Uterus (tissue), 3 donors: ENCODE measurements at regions not wholly inside any gene's neighbourhood (a gene's known extent, or its start where the extent isn't known, plus 50 kb on each side); places are given as distances from the start of the nearest gene placed in this dataset.

ENCODE experiments used
- DNase-seq, 2 donors: peaks; one replicate each; pipeline ENCODE4 v3.0.0-alpha.2; 2019 to 2020
- H3K27ac ChIP-seq, 2 donors: fragments of 200-600 bp; sonication (generic); 1 replicate in 1 of 2; 2 replicates in 1 of 2; pipeline ENCODE4 v1.5.1; 2016 to 2018
- H3K27me3 ChIP-seq, 2 donors: fragments of 200-600 bp; sonication (generic); one replicate each; pipeline ENCODE4 v1.5.1; 2018 to 2019; ENCODE audit warnings: control low read depth in 1 of 2
- H3K36me3 ChIP-seq, 2 donors: fragments of 200-600 bp; sonication (generic); one replicate each; pipeline ENCODE4 v1.5.1; 2019; ENCODE audit warnings: control low read depth in 1 of 2
- H3K4me1 ChIP-seq, 2 donors: fragments of 200-600 bp; sonication (generic); one replicate each; pipeline ENCODE4 v1.5.1; 2018 to 2019; ENCODE audit warnings: control low read depth in 1 of 2
- H3K4me3 ChIP-seq, 2 donors: fragments of 200-600 bp; sonication (generic); 1 replicate in 1 of 2; 2 replicates in 1 of 2; pipeline ENCODE4 v1.5.1; 2018 to 2019; ENCODE audit warnings: mild to moderate bottlenecking in 1 of 2
- H3K9me3 ChIP-seq, 2 donors: fragments of 200-600 bp; sonication (generic); one replicate each; pipeline ENCODE4 v1.5.1; 2019; ENCODE audit warnings: control low read depth in 1 of 2
- POLR2A ChIP-seq, 2 donors: fragments of 450-650 bp; IDR thresholded peaks; one replicate each; pipeline ENCODE4 v1.6.1; 2016; ENCODE audit warnings: antibody characterized with exemption in 2 of 2, mild to moderate bottlenecking in 1 of 2, moderate library complexity in 1 of 2
- intact Hi-C: fragments of 100-400 bp; cut with DNase I; formaldehyde crosslinking; loops from one replicate; pipeline ENCODE4 v1.15.1; 2023; ENCODE audit warnings: low total_unique reads
- TF ChIP-seq, protein P1 (sequence below), 4 experiments: fragments of 200-600 bp in 2 of 4; fragments of 450-650 bp in 2 of 4; sonication (generic) in 2 of 4; IDR thresholded peaks; one replicate each; pipeline ENCODE4 v1.5.1; 2016 to 2019; ENCODE audit warnings: antibody characterized with exemption in 4 of 4, mild to moderate bottlenecking in 2 of 4, moderate library complexity in 1 of 4
- donor health status: DM: yes; HTN: yes; CAD: no.

DNA sequence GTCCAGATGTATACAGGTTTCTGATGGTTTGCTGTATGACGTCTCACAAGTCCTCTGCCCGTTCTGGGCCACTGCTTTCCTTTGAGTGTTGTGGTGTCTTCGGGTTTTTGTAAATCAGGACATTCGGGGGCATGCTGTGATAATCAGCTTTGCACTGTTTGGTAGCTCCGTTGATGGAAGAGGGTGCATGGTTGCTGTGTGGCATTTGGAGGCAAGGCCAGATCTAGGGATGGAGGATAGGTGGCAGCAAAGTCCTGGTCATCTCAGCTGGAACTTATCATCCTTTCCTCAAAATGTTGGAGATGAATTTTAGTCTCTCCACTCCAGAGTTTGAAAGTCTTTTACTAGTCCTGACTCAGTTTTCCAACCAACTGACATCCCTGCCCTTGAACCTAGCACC, 91.0 kb downstream of the SCP2D1 start:
- Histone ChIP-seq H3K4me1 (peaks cover 0 to 11% of the 10 kb centered on the region in 2 donors), H3K27me3 (no peaks in the 10 kb centered on the region), H3K9me3 (no peaks in the 10 kb centered on the region), H3K4me3 (no peak overlapping the region), H3K27ac (no peak overlapping the region), H3K36me3 (no peaks in the 10 kb centered on the region)
- intact Hi-C loops: no loop called here
- no peak for TF ChIP-seq POLR2A (IDR thresholded peaks at IDR 0.05)
- TF ChIP-seq, protein P1, sequence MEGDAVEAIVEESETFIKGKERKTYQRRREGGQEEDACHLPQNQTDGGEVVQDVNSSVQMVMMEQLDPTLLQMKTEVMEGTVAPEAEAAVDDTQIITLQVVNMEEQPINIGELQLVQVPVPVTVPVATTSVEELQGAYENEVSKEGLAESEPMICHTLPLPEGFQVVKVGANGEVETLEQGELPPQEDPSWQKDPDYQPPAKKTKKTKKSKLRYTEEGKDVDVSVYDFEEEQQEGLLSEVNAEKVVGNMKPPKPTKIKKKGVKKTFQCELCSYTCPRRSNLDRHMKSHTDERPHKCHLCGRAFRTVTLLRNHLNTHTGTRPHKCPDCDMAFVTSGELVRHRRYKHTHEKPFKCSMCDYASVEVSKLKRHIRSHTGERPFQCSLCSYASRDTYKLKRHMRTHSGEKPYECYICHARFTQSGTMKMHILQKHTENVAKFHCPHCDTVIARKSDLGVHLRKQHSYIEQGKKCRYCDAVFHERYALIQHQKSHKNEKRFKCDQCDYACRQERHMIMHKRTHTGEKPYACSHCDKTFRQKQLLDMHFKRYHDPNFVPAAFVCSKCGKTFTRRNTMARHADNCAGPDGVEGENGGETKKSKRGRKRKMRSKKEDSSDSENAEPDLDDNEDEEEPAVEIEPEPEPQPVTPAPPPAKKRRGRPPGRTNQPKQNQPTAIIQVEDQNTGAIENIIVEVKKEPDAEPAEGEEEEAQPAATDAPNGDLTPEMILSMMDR (IDR thresholded peaks at IDR 0.05): peak in 2 of 4 experiments; percentile 19 to 41
- peak in 1 of 2 donors; percentile 21 for DNase-seq

- Histone ChIP-seq H3K4me3 (no peak overlapping the region), H3K9me3 (no peaks in the 10 kb centered on the region), H3K4me1 (peaks cover 0 to 11% of the 10 kb centered on the region in 2 donors), H3K27ac (no peak overlapping the region), H3K27me3 (no peaks in the 10 kb centered on the region), H3K36me3 (no peaks in the 10 kb centered on the region)
- no peak for DNase-seq
- TF ChIP-seq, protein P1 (IDR thresholded peaks at IDR 0.05): no peak
- no peak for TF ChIP-seq POLR2A (IDR thresholded peaks at IDR 0.05)
- intact Hi-C loops: no loop called here
Observed at GRCh38 chr20:18906046-18906445, 92.5 kb downstream of the SCP2D1 start.

DNA sequence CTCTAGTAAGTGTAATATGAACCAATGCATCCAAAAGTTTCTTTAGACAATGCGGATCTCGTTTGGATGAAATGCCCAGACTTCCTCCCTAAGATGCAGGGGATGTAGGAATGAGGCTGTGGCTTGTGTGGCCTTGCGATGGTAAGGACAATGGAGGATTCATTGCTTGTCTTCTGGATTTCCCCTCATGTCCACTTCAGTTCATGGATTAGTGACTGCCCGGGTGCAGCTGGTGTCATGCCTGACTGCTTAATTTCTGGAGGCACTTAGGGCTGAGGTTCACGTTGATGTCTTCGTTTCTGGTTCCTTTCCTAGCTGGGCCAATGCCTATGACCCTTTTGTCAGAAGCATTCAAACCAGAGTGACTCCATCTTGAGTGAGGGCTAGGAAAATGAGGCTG, 93.8 kb downstream of the SCP2D1 start:
- TF ChIP-seq, protein P1 (IDR thresholded peaks at IDR 0.05): no peak
- no peak for TF ChIP-seq POLR2A (IDR thresholded peaks at IDR 0.05)
- Histone ChIP-seq H3K36me3 (no peaks in the 10 kb centered on the region), H3K4me3 (no peak overlapping the region), H3K27ac (no peak overlapping the region), H3K27me3 (no peaks in the 10 kb centered on the region), H3K9me3 (no peaks in the 10 kb centered on the region), H3K4me1 (peaks cover 0 to 2% of the 10 kb centered on the region in 2 donors)
- intact Hi-C loops: no loop called here
- DNase-seq: no peak

GRCh38 chr20:18908109-18908508, 94.5 kb downstream of the SCP2D1 start:
- Histone ChIP-seq H3K27me3 (no peaks in the 10 kb centered on the region), H3K4me3 (no peak overlapping the region), H3K4me1 (no peaks in the 10 kb centered on the region), H3K36me3 (no peaks in the 10 kb centered on the region), H3K9me3 (no peaks in the 10 kb centered on the region), H3K27ac (no peak overlapping the region)
- TF ChIP-seq, protein P1 (IDR thresholded peaks at IDR 0.05): no peak
- intact Hi-C loops: no loop called here
- DNase-seq: no peak

DNA sequence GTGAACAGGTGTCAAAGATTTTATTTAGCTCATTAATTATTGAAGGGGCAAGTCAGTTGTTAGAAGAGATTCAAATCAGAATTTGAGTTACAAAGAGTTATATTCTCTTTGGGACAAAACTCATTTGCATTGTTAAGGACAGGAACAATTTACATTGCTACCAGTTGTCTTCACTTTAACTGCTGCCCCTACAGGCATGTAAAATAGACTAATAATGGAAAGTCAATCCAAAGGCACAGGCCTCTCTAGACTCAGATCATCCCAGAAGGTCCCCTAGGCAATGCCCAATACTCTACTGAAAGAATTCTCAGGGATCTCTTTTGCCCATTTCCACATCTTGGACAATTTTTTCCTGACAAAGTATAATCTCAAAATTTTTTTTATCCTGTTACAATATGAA, 95.7 kb downstream of the SCP2D1 start:
- no peaks in the 10 kb centered on the region for H3K36me3 ChIP-seq
- no peaks in the 10 kb centered on the region for H3K9me3 ChIP-seq
- TF ChIP-seq, protein P1 (IDR thresholded peaks at IDR 0.05): no peak
- no peak for TF ChIP-seq POLR2A (IDR thresholded peaks at IDR 0.05)
- intact Hi-C loops: no loop called here
- H3K4me1 ChIP-seq: no peaks in the 10 kb centered on the region
- no peak for DNase-seq
- H3K4me3 ChIP-seq: no peak overlapping the region
- H3K27ac ChIP-seq: no peak overlapping the region
- no peaks in the 10 kb centered on the region for H3K27me3 ChIP-seq
